ENCODE measurements at regions not wholly inside any gene's neighbourhood (a gene's known extent, or its start where the extent isn't known, plus 50 kb on each side); places are given as distances from the start of the nearest gene placed in this dataset.

GRCh38 chr12:107543416-107543815, 142.2 kb upstream of the PWP1 start:
- TF ChIP-seq CTCF (conservative IDR thresholded peaks at IDR 0.05; ENCODE audit: low read depth, low read length) (no peak), EZH2 (IDR thresholded peaks at IDR 0.05; ENCODE audit: borderline replicate concordance, low read depth, low read length, poor library complexity, severe bottlenecking) (no peak)
